ENCODE measurements at regions not wholly inside any gene's neighbourhood (a gene's known extent, or its start where the extent isn't known, plus 50 kb on each side); places are given as distances from the start of the nearest gene placed in this dataset.

GRCh38 chr17:73870068-73870467 is 225.8 kb upstream of the SDK2 start:
- Histone ChIP-seq H3K27ac (ENCODE audit: low read depth in 1 of 2, low read length in 2 of 2) (no peak overlapping the region), H3K4me3 (ENCODE audit: low read length) (no peak overlapping the region), H3K9me3 (ENCODE audit: control insufficient read depth in 1 of 2, insufficient read depth in 1 of 2, low read length in 2 of 2) (no peaks in the 10 kb centered on the region), H3K36me3 (ENCODE audit: insufficient read depth, low read length) (no peaks in the 10 kb centered on the region), H3K4me1 (ENCODE audit: insufficient read depth, low read length) (no peaks in the 10 kb centered on the region), H3K27me3 (ENCODE audit: control insufficient read depth in 1 of 2, insufficient read depth in 2 of 2, low read length in 2 of 2) (no peaks in the 10 kb centered on the region)
- no peak overlapping the region for H3K27ac Mint-ChIP-seq
- H3K9me3 Mint-ChIP-seq: no peaks in the 10 kb centered on the region
- no peak for ATAC-seq (ENCODE audit: poor library complexity)
- H3K36me3 Mint-ChIP-seq (ENCODE audit: low read depth): no peaks in the 10 kb centered on the region
- H3K4me3 Mint-ChIP-seq: no peak overlapping the region
- H3K4me1 Mint-ChIP-seq (ENCODE audit: low read depth): no peaks in the 10 kb centered on the region
- ChIA-PET CTCF (no interaction called here), POLR2A (no interaction called here)
- no peak for TF ChIP-seq CTCF (IDR thresholded peaks at IDR 0.05)
- intact Hi-C loops (cut with DNase I, micrococcal nuclease): no loop called here
- no peaks in the 10 kb centered on the region for H3K27me3 Mint-ChIP-seq
- no peak for DNase-seq

GRCh38 chr17:73870473-73870872 is 226.2 kb upstream of the SDK2 start:
- H3K4me1 Mint-ChIP-seq (ENCODE audit: low read depth): no peaks in the 10 kb centered on the region
- ATAC-seq (ENCODE audit: poor library complexity) (no peak), DNase-seq (no peak)
- H3K27ac Mint-ChIP-seq: no peak overlapping the region
- no peak overlapping the region for H3K27ac ChIP-seq (ENCODE audit: low read depth in 1 of 2, low read length in 2 of 2)
- H3K4me3 Mint-ChIP-seq: no peak overlapping the region
- H3K9me3 ChIP-seq (ENCODE audit: control insufficient read depth in 1 of 2, insufficient read depth in 1 of 2, low read length in 2 of 2): no peaks in the 10 kb centered on the region
- H3K36me3 ChIP-seq (ENCODE audit: insufficient read depth, low read length): no peaks in the 10 kb centered on the region
- intact Hi-C loops (cut with DNase I, micrococcal nuclease): no loop called here
- no peaks in the 10 kb centered on the region for H3K4me1 ChIP-seq (ENCODE audit: insufficient read depth, low read length)
- no peak for TF ChIP-seq CTCF (IDR thresholded peaks at IDR 0.05)
- ChIA-PET POLR2A (no interaction called here), CTCF (no interaction called here)
- no peaks in the 10 kb centered on the region for H3K9me3 Mint-ChIP-seq
- no peaks in the 10 kb centered on the region for H3K27me3 ChIP-seq (ENCODE audit: control insufficient read depth in 1 of 2, insufficient read depth in 2 of 2, low read length in 2 of 2)
- no peak overlapping the region for H3K4me3 ChIP-seq (ENCODE audit: low read length)
- H3K27me3 Mint-ChIP-seq: no peaks in the 10 kb centered on the region
- H3K36me3 Mint-ChIP-seq (ENCODE audit: low read depth): no peaks in the 10 kb centered on the region

GRCh38 chr17:73872816-73873215 is 228.6 kb upstream of the SDK2 start:
- H3K9me3 Mint-ChIP-seq: no peaks in the 10 kb centered on the region
- DNase-seq: no peak
- Histone ChIP-seq H3K36me3 (ENCODE audit: insufficient read depth, low read length) (no peaks in the 10 kb centered on the region), H3K27ac (ENCODE audit: low read depth in 1 of 2, low read length in 2 of 2) (no peak overlapping the region), H3K4me3 (ENCODE audit: low read length) (no peak overlapping the region), H3K4me1 (ENCODE audit: insufficient read depth, low read length) (no peaks in the 10 kb centered on the region), H3K9me3 (ENCODE audit: control insufficient read depth in 1 of 2, insufficient read depth in 1 of 2, low read length in 2 of 2) (peaks cover 0 to 4% of the 10 kb centered on the region in 2 experiments), H3K27me3 (ENCODE audit: control insufficient read depth in 1 of 2, insufficient read depth in 2 of 2, low read length in 2 of 2) (no peaks in the 10 kb centered on the region)
- H3K4me3 Mint-ChIP-seq: no peak overlapping the region
- H3K27ac Mint-ChIP-seq: no peak overlapping the region
- ATAC-seq (ENCODE audit: poor library complexity): no peak
- no peaks in the 10 kb centered on the region for H3K4me1 Mint-ChIP-seq (ENCODE audit: low read depth)
- CTCF ChIA-PET: no interaction called here
- intact Hi-C loops (cut with DNase I, micrococcal nuclease): no loop called here
- no peaks in the 10 kb centered on the region for H3K27me3 Mint-ChIP-seq
- no peaks in the 10 kb centered on the region for H3K36me3 Mint-ChIP-seq (ENCODE audit: low read depth)
- POLR2A ChIA-PET: no interaction called here
- TF ChIP-seq CTCF (IDR thresholded peaks at IDR 0.05): no peak

Data from CD4-positive, alpha-beta T cell (primary cell).